Parathyroid adenoma (tissue), 2 donors: ENCODE measurements at regions not wholly inside any gene's neighbourhood (a gene's known extent, or its start where the extent isn't known, plus 50 kb on each side); places are given as distances from the start of the nearest gene placed in this dataset.

Source experiments
- H2AFZ ChIP-seq: fragments of 300-600 bp; sonication (generic); one replicate; pipeline ENCODE4 v1.7.0; 2017; ENCODE audit warnings: antibody characterized with exemption, mild to moderate bottlenecking
- H3K27ac ChIP-seq: fragments of 300-600 bp; sonication (generic); one replicate; pipeline ENCODE4 v1.7.0; 2017
- H3K27me3 ChIP-seq: fragments of 300-600 bp; sonication (generic); one replicate; pipeline ENCODE4 v1.7.0; 2017; ENCODE audit warnings: low read length; ENCODE audit not compliant: control insufficient read depth, insufficient read depth
- H3K36me3 ChIP-seq: fragments of 300-600 bp; sonication (generic); one replicate; pipeline ENCODE4 v1.7.0; 2017; ENCODE audit warnings: low read length; ENCODE audit not compliant: control insufficient read depth, insufficient read depth
- H3K4me1 ChIP-seq: fragments of 300-600 bp; sonication (generic); one replicate; pipeline ENCODE4 v1.7.0; 2017; ENCODE audit warnings: control low read depth
- H3K4me2 ChIP-seq: fragments of 300-600 bp; sonication (generic); one replicate; pipeline ENCODE4 v1.7.0; 2017; ENCODE audit warnings: low read length
- H3K4me3 ChIP-seq: fragments of 300-600 bp; sonication (generic); one replicate; pipeline ENCODE4 v1.7.0; 2017; ENCODE audit warnings: low read depth, low read length
- H3K79me2 ChIP-seq: fragments of 300-600 bp; sonication (generic); one replicate; pipeline ENCODE4 v1.7.0; 2017; ENCODE audit warnings: control low read depth
- H3K9ac ChIP-seq: fragments of 300-600 bp; sonication (generic); one replicate; pipeline ENCODE4 v1.7.0; 2017; ENCODE audit warnings: mild to moderate bottlenecking
- H3K9me3 ChIP-seq: fragments of 300-600 bp; sonication (generic); one replicate; pipeline ENCODE4 v1.7.0; 2017; ENCODE audit warnings: low read length; ENCODE audit not compliant: control insufficient read depth
- TF ChIP-seq, protein P1 (sequence below): fragments of 300-600 bp; sonication (generic); IDR thresholded peaks from one replicate; pipeline ENCODE4 v1.7.0; 2017; ENCODE audit warnings: antibody characterized with exemption, mild to moderate bottlenecking
- donor health status: primary hyperparathyroidism.

DNA sequence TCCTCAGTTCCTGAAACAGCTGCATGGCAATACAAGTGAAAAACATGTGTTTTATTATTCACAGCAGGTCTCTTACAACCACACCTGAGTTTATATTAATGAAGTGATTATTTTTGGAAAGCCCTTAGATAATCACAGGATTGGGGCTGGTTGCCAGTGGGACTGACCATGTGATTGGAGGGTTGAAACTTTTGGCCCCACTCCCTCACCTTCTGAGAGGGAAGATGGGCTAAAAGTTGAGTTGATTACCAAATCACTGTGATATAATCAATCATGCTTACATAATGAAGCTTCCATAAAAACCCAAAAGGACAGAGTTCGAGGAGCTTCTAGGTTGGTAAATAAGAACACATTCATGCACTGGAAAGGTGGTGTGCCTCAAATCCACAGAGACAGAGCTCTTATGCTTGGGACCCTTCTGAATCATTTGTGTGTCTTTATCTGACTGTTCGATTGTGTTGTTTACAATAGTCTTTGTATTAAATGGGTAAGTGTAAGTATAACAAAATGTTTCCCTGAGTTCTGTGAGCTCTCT lies 393.9 kb downstream of the RPS24 start:
- Histone ChIP-seq H3K27me3 (no peaks in the 10 kb centered on the region), H3K9me3 (no peaks in the 10 kb centered on the region), H3K9ac (no peak overlapping the region), H3K79me2 (no peaks in the 10 kb centered on the region), H3K27ac (no peak overlapping the region), H3K4me1 (no peaks in the 10 kb centered on the region), H3K4me3 (no peak overlapping the region), H3K36me3 (no peaks in the 10 kb centered on the region), H3K4me2 (no peak overlapping the region), H2AFZ (no peak overlapping the region)
- TF ChIP-seq, protein P1, sequence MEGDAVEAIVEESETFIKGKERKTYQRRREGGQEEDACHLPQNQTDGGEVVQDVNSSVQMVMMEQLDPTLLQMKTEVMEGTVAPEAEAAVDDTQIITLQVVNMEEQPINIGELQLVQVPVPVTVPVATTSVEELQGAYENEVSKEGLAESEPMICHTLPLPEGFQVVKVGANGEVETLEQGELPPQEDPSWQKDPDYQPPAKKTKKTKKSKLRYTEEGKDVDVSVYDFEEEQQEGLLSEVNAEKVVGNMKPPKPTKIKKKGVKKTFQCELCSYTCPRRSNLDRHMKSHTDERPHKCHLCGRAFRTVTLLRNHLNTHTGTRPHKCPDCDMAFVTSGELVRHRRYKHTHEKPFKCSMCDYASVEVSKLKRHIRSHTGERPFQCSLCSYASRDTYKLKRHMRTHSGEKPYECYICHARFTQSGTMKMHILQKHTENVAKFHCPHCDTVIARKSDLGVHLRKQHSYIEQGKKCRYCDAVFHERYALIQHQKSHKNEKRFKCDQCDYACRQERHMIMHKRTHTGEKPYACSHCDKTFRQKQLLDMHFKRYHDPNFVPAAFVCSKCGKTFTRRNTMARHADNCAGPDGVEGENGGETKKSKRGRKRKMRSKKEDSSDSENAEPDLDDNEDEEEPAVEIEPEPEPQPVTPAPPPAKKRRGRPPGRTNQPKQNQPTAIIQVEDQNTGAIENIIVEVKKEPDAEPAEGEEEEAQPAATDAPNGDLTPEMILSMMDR: no peak

DNA sequence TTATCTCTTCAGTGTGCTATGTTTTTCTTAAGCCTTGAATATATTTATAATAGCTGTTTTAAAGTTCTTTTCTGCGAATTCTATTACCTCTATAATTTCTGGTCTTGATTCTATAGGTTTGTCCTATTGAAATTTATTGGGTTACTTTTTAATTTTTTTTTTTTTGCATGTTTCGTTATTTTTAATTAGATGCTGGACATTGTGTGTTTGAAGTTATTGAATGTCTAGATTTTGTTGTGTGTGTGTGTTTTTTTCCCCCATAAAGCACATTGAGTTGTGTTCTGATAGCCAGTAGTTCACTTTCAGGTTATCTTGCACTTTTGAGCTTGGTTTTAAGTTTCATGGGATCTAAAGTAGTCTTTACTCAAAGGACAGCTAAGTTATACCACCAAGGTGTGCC lies 394.9 kb downstream of the RPS24 start:
- Histone ChIP-seq H3K4me2 (no peak overlapping the region), H3K79me2 (no peaks in the 10 kb centered on the region), H3K9me3 (no peaks in the 10 kb centered on the region), H3K36me3 (no peaks in the 10 kb centered on the region), H3K4me3 (no peak overlapping the region), H3K4me1 (no peaks in the 10 kb centered on the region), H3K27me3 (no peaks in the 10 kb centered on the region), H3K27ac (no peak overlapping the region), H3K9ac (no peak overlapping the region), H2AFZ (no peak overlapping the region)
- TF ChIP-seq, protein P1: no peak

DNA sequence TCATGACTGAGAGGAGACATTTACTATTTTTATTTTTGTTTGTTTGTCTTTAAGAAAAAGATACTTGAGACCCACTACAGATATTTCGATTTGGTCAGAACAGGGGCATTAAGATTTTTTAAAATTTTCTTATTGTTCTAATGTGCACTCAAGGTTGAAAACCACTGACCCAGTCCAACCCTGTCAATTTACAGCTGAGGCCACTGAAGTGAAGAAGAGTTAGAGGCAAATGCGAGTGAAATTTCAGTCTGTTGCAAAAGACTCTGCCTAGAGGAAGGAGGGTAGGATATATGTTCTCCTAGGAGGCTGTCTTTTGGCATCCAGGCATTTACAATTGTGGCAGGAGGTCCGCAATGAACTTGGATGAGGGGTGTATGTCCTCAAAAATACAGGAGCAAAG lies 396.3 kb downstream of the RPS24 start:
- H3K27ac ChIP-seq: no peak overlapping the region
- no peaks in the 10 kb centered on the region for H3K79me2 ChIP-seq
- no peak overlapping the region for H3K4me3 ChIP-seq
- no peaks in the 10 kb centered on the region for H3K9me3 ChIP-seq
- H3K4me2 ChIP-seq: no peak overlapping the region
- TF ChIP-seq, protein P1: no peak
- no peaks in the 10 kb centered on the region for H3K36me3 ChIP-seq
- no peak overlapping the region for H2AFZ ChIP-seq
- no peaks in the 10 kb centered on the region for H3K27me3 ChIP-seq
- H3K4me1 ChIP-seq: no peaks in the 10 kb centered on the region
- H3K9ac ChIP-seq: no peak overlapping the region

DNA sequence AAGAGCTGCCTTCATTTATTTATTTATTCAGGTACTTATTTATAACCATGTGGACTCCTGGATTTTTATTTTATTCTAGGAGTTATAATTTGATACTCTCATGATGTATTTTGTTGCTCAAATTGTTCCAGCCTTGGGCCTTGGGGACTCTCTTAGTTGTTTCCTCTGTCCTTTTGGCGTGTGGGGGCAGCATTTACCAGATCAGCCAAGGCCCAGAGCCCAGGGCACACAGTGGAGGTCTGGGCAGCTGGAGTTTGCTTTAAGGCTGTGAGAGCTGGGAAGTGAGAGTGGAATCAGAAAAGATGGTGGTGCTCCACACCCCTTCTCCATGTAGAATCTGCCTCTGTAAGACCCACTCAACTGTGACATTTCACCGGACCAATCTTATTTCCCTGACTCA lies 398.9 kb downstream of the RPS24 start:
- no peak overlapping the region for H3K9ac ChIP-seq
- no peaks in the 10 kb centered on the region for H3K4me1 ChIP-seq
- TF ChIP-seq, protein P1: no peak
- no peak overlapping the region for H3K4me2 ChIP-seq
- no peak overlapping the region for H3K4me3 ChIP-seq
- no peaks in the 10 kb centered on the region for H3K36me3 ChIP-seq
- no peaks in the 10 kb centered on the region for H3K79me2 ChIP-seq
- H3K27ac ChIP-seq: no peak overlapping the region
- H2AFZ ChIP-seq: no peak overlapping the region
- H3K9me3 ChIP-seq: no peaks in the 10 kb centered on the region
- no peaks in the 10 kb centered on the region for H3K27me3 ChIP-seq

DNA sequence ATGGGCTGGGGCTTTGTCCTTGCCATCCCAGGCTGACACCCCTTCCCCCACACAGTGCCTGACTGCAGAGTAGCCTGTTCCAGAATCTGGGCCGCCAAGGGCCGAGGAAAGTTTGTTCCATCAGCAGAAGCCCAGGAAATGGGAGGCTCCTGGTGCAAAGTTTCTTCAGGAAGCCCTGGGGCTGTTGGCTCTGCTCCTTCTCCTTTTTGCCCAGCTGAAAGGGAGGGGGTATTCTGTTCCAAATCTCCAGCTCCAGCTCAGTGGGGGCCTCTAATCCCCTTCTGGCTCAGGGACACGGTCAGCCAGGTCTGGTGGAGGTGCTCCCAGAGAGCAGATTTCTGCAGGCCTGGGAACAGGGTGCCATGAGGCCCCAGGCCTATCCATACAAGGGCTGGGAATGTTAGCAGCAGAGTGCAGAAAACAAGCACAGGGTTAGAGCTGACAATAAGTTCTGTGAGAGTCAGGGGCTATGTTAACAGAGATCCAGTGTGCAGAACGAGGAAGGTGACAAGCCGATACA lies 399.5 kb downstream of the RPS24 start:
- no peaks in the 10 kb centered on the region for H3K27me3 ChIP-seq
- H3K9ac ChIP-seq: no peak overlapping the region
- no peaks in the 10 kb centered on the region for H3K36me3 ChIP-seq
- H3K9me3 ChIP-seq: no peaks in the 10 kb centered on the region
- no peak overlapping the region for H3K4me3 ChIP-seq
- H2AFZ ChIP-seq: no peak overlapping the region
- no peak overlapping the region for H3K4me2 ChIP-seq
- no peak overlapping the region for H3K27ac ChIP-seq
- no peaks in the 10 kb centered on the region for H3K79me2 ChIP-seq
- no peaks in the 10 kb centered on the region for H3K4me1 ChIP-seq
- TF ChIP-seq, protein P1: no peak
